ENCODE measurements at regions not wholly inside any gene's neighbourhood (a gene's known extent, or its start where the extent isn't known, plus 50 kb on each side); places are given as distances from the start of the nearest gene placed in this dataset.
"Not testable (repeated sequence)": the region's sequence is repeated elsewhere in the genome, so short reads cannot be mapped to it uniquely, and the experiment has no call there.

DNA sequence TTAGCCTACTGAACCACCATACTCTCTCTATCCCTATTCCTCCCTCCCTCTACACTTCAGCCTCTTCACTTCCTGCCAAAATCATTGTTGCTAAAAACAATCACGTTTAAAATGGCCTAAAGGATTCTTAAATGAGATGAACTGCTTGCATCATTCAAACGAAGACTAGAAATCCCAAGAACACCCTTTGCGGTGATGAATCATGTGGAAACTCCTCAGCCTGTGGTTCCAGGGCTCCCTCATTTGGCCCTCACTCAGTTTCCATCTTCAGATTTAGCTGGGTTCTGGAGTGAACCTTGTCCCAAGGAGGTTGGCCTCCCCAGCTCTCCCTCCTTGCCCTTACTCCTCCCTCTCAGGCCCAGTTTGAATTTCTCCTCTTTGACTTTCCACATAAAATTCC, 125.6 kb upstream of the CDC42EP3 start:
- CTCF ChIA-PET = interaction anchor here (0.6 to 1.2 kb wide), 2 partner anchors 80 to 94 kb away, joined by 4 read pairs; no protein-coding TSS in a partner anchor
- H3K27ac ChIP-seq = peak overlapping the region; percentile 23; the same call in 1 of the 2 replicates
- POLR2A ChIA-PET (ENCODE audit: low non-redundant PET) = no interaction called here
- TF ChIP-seq, protein P1, sequence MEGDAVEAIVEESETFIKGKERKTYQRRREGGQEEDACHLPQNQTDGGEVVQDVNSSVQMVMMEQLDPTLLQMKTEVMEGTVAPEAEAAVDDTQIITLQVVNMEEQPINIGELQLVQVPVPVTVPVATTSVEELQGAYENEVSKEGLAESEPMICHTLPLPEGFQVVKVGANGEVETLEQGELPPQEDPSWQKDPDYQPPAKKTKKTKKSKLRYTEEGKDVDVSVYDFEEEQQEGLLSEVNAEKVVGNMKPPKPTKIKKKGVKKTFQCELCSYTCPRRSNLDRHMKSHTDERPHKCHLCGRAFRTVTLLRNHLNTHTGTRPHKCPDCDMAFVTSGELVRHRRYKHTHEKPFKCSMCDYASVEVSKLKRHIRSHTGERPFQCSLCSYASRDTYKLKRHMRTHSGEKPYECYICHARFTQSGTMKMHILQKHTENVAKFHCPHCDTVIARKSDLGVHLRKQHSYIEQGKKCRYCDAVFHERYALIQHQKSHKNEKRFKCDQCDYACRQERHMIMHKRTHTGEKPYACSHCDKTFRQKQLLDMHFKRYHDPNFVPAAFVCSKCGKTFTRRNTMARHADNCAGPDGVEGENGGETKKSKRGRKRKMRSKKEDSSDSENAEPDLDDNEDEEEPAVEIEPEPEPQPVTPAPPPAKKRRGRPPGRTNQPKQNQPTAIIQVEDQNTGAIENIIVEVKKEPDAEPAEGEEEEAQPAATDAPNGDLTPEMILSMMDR (conservative IDR thresholded peaks at IDR 0.05; ENCODE audit: low read depth) = no peak
- DNase-seq (ENCODE audit: low spot score) = no peak

DNA sequence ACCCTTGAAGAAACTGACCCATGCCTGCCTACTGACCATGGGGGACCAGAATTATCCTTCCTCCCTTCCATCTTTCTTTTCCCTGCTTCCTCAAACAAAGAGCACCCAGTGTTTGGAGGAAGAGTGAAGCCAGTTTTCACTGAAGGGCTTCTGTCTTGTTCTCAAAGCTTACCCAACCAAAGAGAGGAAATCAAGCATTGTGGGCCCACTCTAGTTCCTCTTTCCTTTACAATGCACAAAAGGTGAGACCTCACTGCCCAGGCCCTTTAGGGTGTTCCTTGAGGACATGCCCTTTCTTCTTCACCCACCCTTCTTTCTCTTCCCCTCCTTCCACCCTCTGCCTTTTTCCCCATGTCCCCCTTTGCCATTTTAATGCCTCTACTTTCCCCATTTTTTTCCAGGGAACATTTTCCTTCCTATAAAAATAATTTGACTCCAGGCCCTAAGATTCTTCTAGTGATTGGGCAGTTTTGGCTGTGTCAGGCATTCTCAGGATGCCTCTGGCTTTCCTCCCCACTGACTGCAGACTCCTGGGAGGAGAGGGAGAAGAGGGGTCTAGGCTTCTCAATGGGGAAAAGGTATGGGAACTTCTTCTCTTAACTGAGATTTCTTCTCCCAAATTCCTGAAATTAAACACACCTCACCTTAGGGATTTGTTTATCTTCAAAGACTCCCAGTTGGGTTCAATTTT, 126.6 kb upstream of the RMDN2 start:
- TF ChIP-seq, protein P1 (conservative IDR thresholded peaks at IDR 0.05; ENCODE audit: low read depth) = no peak
- no peak for DNase-seq (ENCODE audit: low spot score)
- ChIA-PET POLR2A (ENCODE audit: low non-redundant PET) (no interaction called here), CTCF (interaction anchor here (1.2 kb wide), 1 partner anchor 79 kb away, joined by 4 read pairs; no protein-coding TSS in a partner anchor)
- H3K27ac ChIP-seq = no peak overlapping the region

DNA sequence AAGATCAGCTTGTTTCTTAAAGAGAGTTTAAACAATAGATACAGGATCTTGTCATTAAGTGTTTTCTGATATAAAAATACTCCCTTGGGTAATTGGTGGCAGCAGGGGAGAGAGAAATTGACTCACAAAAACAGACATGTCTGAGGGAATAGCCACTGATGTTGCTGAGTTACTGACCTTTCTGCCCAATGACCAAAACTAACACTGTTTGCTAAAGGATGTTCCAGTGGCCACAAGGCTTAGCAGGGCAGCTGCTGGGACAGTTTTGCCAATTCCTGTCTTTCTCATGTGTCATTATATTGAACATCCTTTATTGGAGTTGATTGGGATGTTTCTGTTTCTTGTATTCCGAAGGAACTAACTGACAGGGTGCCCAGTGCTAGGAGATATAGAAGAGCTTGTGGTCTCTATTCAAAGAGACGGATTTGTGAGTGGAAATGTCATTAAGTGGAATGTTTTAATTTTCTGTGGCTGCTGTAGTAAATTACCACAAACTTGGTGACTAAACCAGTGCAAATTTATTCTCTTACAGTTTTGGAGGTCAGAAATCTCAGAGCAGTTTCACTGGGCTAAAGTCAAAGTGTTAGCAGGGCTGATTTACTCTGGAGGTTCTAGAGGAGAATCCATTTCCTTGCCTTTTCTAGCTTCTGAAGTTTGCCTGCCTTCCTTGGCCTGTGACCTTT, 124.8 kb upstream of the RMDN2 start:
- TF ChIP-seq, protein P1 (conservative IDR thresholded peaks at IDR 0.05; ENCODE audit: low read depth) = no peak
- POLR2A ChIA-PET (ENCODE audit: low non-redundant PET) = no interaction called here
- DNase-seq (ENCODE audit: low spot score) = no peak
- H3K27ac ChIP-seq = no peak overlapping the region
- CTCF ChIA-PET = interaction anchor here (0.5 kb wide), 1 partner anchor 156 kb away, joined by 3 read pairs; no protein-coding TSS in a partner anchor

DNA sequence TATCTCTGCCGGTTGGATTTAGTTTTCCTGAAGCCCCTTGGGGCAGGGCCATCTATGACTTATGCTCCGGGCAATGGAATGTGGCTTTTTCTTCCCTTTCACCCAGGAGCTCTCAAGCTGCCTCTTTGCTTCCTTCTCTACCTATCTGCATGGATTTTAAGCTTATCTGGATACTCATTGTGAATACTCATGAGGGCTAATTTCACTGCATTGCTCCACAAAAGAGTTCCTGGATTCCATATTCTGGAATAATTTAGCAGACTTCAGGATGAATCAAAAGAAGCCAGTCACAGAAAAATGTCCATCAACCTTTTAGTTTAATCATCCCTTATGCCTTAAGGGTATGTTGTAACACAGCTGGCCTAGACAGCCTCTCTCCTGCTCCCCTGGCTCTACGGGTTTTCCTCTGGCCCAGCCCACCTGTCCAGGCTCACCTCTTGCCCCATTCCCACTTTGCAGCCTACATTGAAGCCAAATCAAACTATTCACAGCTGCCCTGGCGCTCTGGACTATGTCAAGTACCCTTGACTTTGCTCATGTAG, 122.8 kb upstream of the RMDN2 start:
- H3K27ac ChIP-seq = peak overlapping the region; percentile 94
- ChIA-PET POLR2A (ENCODE audit: low non-redundant PET) (no interaction called here), CTCF (interaction anchor here (0.5 to 0.6 kb wide), 3 partner anchors 8 to 249 kb away, joined by 3 to 4 read pairs (median 4); no protein-coding TSS in a partner anchor)
- TF ChIP-seq, protein P1 (conservative IDR thresholded peaks at IDR 0.05; ENCODE audit: low read depth) = no peak
- DNase-seq (ENCODE audit: low spot score) = peak; percentile 78

DNA sequence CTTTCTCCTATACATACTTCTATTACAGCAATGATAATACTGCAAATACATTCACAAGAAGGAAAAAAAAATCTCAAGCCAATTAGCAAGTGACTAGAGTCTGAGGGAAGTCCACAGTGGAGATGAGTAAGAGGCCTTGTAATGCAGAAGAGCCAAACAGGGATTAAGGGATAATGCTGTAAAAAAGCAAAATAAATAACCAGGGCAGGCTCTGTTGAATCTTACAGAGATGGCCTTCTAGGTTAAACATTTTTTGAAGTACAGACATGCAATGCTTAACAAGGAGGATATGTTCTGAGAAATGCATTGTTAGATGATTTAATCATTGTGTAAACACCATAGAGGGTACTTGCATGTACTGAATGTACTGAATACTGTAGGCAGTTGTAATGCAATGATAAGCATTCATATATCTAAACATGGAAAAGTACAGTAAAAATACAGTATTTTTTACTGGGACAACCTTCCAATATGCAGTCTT, 122.1 kb upstream of the RMDN2 start:
- peak; percentile 84 for DNase-seq (ENCODE audit: low spot score)
- ChIA-PET POLR2A (ENCODE audit: low non-redundant PET) (no interaction called here), CTCF (interaction anchor here (0.6 to 1.0 kb wide), 2 partner anchors 54 to 250 kb away, joined by 3 to 4 read pairs; no protein-coding TSS in a partner anchor)
- TF ChIP-seq, protein P1 (conservative IDR thresholded peaks at IDR 0.05; ENCODE audit: low read depth) = no peak
- H3K27ac ChIP-seq = peak overlapping the region; percentile 94

DNA sequence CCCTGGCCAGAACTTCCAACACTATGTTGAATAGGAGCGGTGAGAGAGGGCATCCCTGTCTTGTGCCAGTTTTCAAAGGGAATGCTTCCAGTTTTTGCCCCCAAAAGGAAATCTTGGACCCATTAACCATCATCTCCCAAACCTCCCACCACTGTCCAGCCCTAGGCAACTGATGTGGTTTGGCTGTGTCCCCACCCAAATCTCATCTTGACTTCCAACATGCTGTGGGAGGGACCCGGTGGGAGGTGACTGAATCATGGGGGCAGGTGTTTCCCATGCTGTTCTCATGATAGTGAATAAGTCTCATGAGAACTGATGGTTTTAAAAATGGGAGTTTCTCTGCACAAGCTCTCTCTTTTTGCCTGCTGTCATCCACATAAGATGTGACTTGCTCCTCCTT, 119.1 kb upstream of the RMDN2 start:
- H3K27ac ChIP-seq; POLR2A ChIA-PET (ENCODE audit: low non-redundant PET); CTCF ChIA-PET: not testable (repeated sequence)

More for the DNA sequence above, 119.1 kb upstream of the RMDN2 start:
- not testable (repeated sequence) for DNase-seq (ENCODE audit: low spot score)
